Endothelial cell (in vitro differentiated cells): ENCODE measurements at regions not wholly inside any gene's neighbourhood (a gene's known extent, or its start where the extent isn't known, plus 50 kb on each side); places are given as distances from the start of the nearest gene placed in this dataset.
A peak's percentile ranks its signal among the peaks of the same experiment; 100 is the strongest.

Source experiments
- DNase-seq: peaks from one replicate; pipeline ENCODE4 v3.0.0; 2021; ENCODE audit warnings: low spot score
- H3K27ac Mint-ChIP-seq: one replicate; pipeline ENCODE4 v1.8.0; 2021; ENCODE audit warnings: mixed read lengths, inconsistent platforms; ENCODE audit not compliant: unreplicated experiment
- H3K27me3 Mint-ChIP-seq: one replicate; pipeline ENCODE4 v1.8.0; 2021; ENCODE audit warnings: mild to moderate bottlenecking, moderate library complexity, mixed read lengths, inconsistent platforms; ENCODE audit not compliant: unreplicated experiment
- H3K36me3 Mint-ChIP-seq: one replicate; pipeline ENCODE4 v1.8.0; 2021; ENCODE audit warnings: mild to moderate bottlenecking, low read depth, mixed read lengths, inconsistent platforms; ENCODE audit not compliant: unreplicated experiment
- H3K4me1 Mint-ChIP-seq: one replicate; pipeline ENCODE4 v1.8.0; 2021; ENCODE audit warnings: mild to moderate bottlenecking, mixed read lengths, inconsistent platforms; ENCODE audit not compliant: unreplicated experiment
- H3K4me3 Mint-ChIP-seq: one replicate; pipeline ENCODE4 v1.8.0; 2021; ENCODE audit warnings: mild to moderate bottlenecking, mixed read lengths, inconsistent platforms; ENCODE audit not compliant: unreplicated experiment
- H3K9me3 Mint-ChIP-seq: one replicate; pipeline ENCODE4 v1.8.0; 2021; ENCODE audit warnings: mixed read lengths, inconsistent platforms; ENCODE audit not compliant: unreplicated experiment
- CTCF ChIP-seq: fragments of 200-600 bp; sonication (generic); IDR thresholded peaks from one replicate; pipeline ENCODE4 v1.5.0; 2021; ENCODE audit warnings: antibody characterized with exemption; ENCODE audit not compliant: unreplicated experiment

GRCh38 chr14:101177301-101177971 is 273.9 kb upstream of the RTL1 start:
- peaks cover 9% of the 10 kb centered on the region for H3K36me3 Mint-ChIP-seq
- no peak overlapping the region for H3K4me3 Mint-ChIP-seq
- peaks cover 5% of the 10 kb centered on the region for H3K9me3 Mint-ChIP-seq
- no peak for DNase-seq
- H3K27me3 Mint-ChIP-seq: peaks cover 9% of the 10 kb centered on the region
- H3K27ac Mint-ChIP-seq: no peak overlapping the region
- no peaks in the 10 kb centered on the region for H3K4me1 Mint-ChIP-seq
- no peak for TF ChIP-seq CTCF

GRCh38 chr14:101178184-101179072 is 274.9 kb upstream of the RTL1 start:
- Mint-ChIP-seq H3K4me3 (peak overlapping the region; percentile 29), H3K9me3 (no peaks in the 10 kb centered on the region), H3K36me3 (peaks cover under 1% of the 10 kb centered on the region), H3K27ac (no peak overlapping the region), H3K4me1 (no peaks in the 10 kb centered on the region), H3K27me3 (peaks cover 9% of the 10 kb centered on the region)
- TF ChIP-seq CTCF: no peak
- no peak for DNase-seq

- no peak for TF ChIP-seq CTCF
- H3K9me3 Mint-ChIP-seq: no peaks in the 10 kb centered on the region
- no peak overlapping the region for H3K27ac Mint-ChIP-seq
- H3K27me3 Mint-ChIP-seq: peaks cover 11% of the 10 kb centered on the region
- no peak overlapping the region for H3K4me3 Mint-ChIP-seq
- no peaks in the 10 kb centered on the region for H3K36me3 Mint-ChIP-seq
- peaks cover 5% of the 10 kb centered on the region for H3K4me1 Mint-ChIP-seq
- no peak for DNase-seq
Measured at GRCh38 chr14:101179691-101180211, 276.2 kb upstream of the RTL1 start.

- Mint-ChIP-seq H3K4me3 (no peak overlapping the region), H3K4me1 (peaks cover 16% of the 10 kb centered on the region), H3K36me3 (peaks cover 3% of the 10 kb centered on the region), H3K27ac (no peak overlapping the region), H3K27me3 (peaks cover 11% of the 10 kb centered on the region), H3K9me3 (no peaks in the 10 kb centered on the region)
- DNase-seq: no peak
- no peak for TF ChIP-seq CTCF
Measured at GRCh38 chr14:101181446-101182313, 278.2 kb upstream of the RTL1 start.
